HG03442 (cell line): ENCODE measurements at regions not wholly inside any gene's neighbourhood (a gene's known extent, or its start where the extent isn't known, plus 50 kb on each side); places are given as distances from the start of the nearest gene placed in this dataset.
"Not testable (repeated sequence)": the region's sequence is repeated elsewhere in the genome, so short reads cannot be mapped to it uniquely, and the experiment has no call there.

ENCODE experiments used
- ATAC-seq: cut with Tn5 transposase; IDR thresholded peaks from one replicate; pipeline ENCODE4 v1.9.1; 2021; ENCODE audit warnings: mild to moderate bottlenecking, moderate library complexity; ENCODE audit not compliant: unreplicated experiment

- no peak for ATAC-seq
Measured at GRCh38 chr6:56904068-56904467, 50.8 kb upstream of the BEND6 start.

GRCh38 chr6:56902641-56903464, 52.1 kb upstream of the BEND6 start:
- ATAC-seq = no peak

GRCh38 chr6:56900784-56901183, 54.1 kb upstream of the BEND6 start:
- ATAC-seq = no peak

- ATAC-seq = no peak
Measured at GRCh38 chr6:56899753-56900152, 55.2 kb upstream of the BEND6 start.

GRCh38 chr6:56899311-56899710, 55.6 kb upstream of the BEND6 start:
- no peak for ATAC-seq

GRCh38 chr6:56897789-56898529, 56.9 kb upstream of the BEND6 start:
- no peak for ATAC-seq

- no peak for ATAC-seq
Measured at GRCh38 chr6:56891754-56892153, 63.2 kb upstream of the BEND6 start.

GRCh38 chr6:56890683-56891429, 64.1 kb upstream of the BEND6 start:
- peak; percentile 97 for ATAC-seq

- ATAC-seq = no peak
Measured at GRCh38 chr6:56890066-56890465, 64.8 kb upstream of the BEND6 start.

GRCh38 chr6:56889492-56889891, 65.4 kb upstream of the BEND6 start:
- no peak for ATAC-seq

- ATAC-seq = no peak
Measured at GRCh38 chr6:56888687-56889086, 66.2 kb upstream of the BEND6 start.

- ATAC-seq = no peak
Measured at GRCh38 chr6:56887086-56887485, 67.8 kb upstream of the BEND6 start.

- no peak for ATAC-seq
Measured at GRCh38 chr6:56877922-56878321, 77.0 kb upstream of the BEND6 start.

GRCh38 chr6:56875961-56876360, 78.9 kb upstream of the BEND6 start:
- ATAC-seq = no peak

GRCh38 chr6:56875523-56875922, 79.4 kb upstream of the BEND6 start:
- ATAC-seq = no peak

- ATAC-seq = no peak
Measured at GRCh38 chr6:56874328-56874727, 80.6 kb upstream of the BEND6 start.

GRCh38 chr6:56870053-56870452, 84.9 kb upstream of the BEND6 start:
- ATAC-seq = not testable (repeated sequence)

- no peak for ATAC-seq
Measured at GRCh38 chr6:56869346-56869745, 85.6 kb upstream of the BEND6 start.

- no peak for ATAC-seq
Measured at GRCh38 chr6:56868687-56869086, 86.2 kb upstream of the BEND6 start.

GRCh38 chr6:56866917-56867522, 87.9 kb upstream of the BEND6 start:
- ATAC-seq = no peak
